ENCODE measurements at regions not wholly inside any gene's neighbourhood (a gene's known extent, or its start where the extent isn't known, plus 50 kb on each side); places are given as distances from the start of the nearest gene placed in this dataset.

DNA sequence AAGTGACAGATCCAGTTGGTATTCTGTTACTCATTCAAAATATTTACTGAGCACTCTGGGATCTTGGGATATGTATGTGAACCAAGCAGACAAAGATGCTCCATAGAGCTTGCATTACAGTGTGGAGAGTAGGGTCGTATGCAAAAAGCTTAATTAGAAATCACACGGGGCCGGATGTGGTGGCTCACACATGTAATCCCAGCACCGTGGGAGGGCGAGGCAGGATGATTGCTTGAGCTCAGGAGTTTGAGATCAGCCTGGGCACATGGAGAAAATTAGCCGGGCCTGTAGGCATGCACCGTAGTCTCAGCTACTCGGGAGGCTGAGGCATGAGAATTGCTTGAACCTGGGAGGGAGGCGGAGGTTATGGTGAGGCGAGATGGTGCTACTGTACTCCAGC lies 68.7 kb upstream of the MB21D2 start:
- TF ChIP-seq, protein P1, sequence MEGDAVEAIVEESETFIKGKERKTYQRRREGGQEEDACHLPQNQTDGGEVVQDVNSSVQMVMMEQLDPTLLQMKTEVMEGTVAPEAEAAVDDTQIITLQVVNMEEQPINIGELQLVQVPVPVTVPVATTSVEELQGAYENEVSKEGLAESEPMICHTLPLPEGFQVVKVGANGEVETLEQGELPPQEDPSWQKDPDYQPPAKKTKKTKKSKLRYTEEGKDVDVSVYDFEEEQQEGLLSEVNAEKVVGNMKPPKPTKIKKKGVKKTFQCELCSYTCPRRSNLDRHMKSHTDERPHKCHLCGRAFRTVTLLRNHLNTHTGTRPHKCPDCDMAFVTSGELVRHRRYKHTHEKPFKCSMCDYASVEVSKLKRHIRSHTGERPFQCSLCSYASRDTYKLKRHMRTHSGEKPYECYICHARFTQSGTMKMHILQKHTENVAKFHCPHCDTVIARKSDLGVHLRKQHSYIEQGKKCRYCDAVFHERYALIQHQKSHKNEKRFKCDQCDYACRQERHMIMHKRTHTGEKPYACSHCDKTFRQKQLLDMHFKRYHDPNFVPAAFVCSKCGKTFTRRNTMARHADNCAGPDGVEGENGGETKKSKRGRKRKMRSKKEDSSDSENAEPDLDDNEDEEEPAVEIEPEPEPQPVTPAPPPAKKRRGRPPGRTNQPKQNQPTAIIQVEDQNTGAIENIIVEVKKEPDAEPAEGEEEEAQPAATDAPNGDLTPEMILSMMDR (IDR thresholded peaks at IDR 0.05), result no peak
- TF ChIP-seq POLR2A (IDR thresholded peaks at IDR 0.05), result no peak

Data from adrenal gland (tissue), 5 donors.